KG1 (cell line): ENCODE measurements at regions not wholly inside any gene's neighbourhood (a gene's known extent, or its start where the extent isn't known, plus 50 kb on each side); places are given as distances from the start of the nearest gene placed in this dataset.

Source experiments
- DNase-seq: peaks from one replicate; lab custom pipeline; 2025; lab: John Stamatoyannopoulos, UW

GRCh38 chr14:101453225-101453624 is 108.1 kb upstream of the DIO3 start:
- no peak for DNase-seq

DNA sequence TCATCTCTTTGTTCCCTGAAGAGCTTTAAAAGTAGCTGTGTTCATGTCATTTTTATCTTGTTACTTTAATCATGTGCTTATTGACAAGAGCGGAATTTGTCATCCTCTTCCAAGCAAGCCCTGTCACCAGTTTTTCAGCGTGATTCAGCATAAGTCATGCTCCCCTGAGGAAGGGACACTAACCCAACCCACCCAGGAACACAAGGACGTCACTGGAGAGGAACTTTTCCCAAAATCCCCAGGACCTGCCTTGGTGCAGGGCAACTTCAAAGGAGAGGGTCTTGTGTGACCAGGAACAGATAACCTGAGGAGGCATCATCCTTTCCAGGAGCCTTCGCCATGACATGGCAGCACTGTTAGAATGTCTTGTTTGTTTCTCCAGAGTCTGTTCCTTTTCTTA is 107.1 kb upstream of the DIO3 start:
- DNase-seq = no peak

DNA sequence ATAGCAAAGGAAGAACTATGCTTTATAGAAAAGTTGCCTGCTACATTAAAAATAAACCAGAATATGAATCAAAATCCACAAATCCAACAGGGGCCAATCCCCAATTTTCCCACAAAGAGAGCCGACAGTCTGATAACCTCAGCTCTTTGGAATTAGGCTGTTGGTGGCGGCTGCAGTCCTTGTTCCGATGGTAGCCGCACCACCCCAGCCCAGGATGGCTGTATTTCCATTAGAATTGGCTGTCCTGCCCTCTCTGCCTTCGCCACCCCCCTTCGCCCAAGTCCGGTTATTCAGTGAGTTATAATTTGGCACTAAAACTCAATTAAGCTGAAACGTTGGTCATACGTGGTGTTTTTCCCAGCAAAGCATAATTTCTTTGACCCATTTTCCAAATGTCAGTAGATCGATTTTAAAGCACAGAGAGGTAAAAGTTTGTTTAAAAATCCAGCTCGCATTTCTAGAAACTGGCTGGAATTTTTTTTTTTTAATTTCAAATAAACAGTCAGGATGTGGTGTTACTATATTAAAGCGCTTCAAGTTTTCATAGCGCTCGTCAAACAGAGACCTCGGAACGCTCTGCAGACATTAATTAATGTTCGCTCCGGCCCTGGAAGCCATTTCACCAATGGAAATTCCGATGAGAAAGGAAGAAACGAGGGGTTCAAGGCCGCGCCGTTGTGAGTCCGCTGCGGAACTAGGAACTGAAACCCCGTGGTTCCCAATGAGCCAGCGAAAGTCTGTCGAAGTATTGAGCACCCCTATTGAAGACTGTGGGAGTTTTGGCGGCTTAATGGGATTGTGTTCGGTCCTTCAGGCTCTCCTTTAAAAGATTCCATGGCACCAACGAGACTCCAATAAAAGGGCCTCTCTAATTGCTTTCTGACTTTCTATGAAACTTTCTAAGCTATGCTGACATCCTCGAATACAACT is 104.8 kb upstream of the DIO3 start:
- DNase-seq = no peak

GRCh38 chr14:101457301-101457935 is 103.9 kb upstream of the DIO3 start:
- no peak for DNase-seq

- no peak for DNase-seq
Observed at GRCh38 chr14:101457936-101458740, 103.2 kb upstream of the DIO3 start.

GRCh38 chr14:101458741-101459550 is 102.3 kb upstream of the DIO3 start:
- DNase-seq = no peak

DNA sequence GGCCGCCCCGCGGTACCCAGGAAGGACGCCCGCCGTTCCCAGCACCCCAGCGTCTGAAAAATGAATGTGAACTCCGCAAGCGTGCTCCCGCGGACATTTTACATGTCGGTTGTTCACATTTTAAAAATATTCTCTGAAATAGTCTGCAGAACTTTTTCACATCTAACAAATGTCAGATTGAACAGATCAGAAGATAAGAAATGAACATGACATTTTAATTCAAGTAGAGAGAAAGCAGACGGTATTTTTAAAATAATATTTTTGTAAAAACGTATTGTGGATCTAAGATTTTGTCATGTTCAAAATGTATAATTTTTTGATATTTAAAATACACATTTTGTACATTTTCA is 101.8 kb upstream of the DIO3 start:
- no peak for DNase-seq

DNA sequence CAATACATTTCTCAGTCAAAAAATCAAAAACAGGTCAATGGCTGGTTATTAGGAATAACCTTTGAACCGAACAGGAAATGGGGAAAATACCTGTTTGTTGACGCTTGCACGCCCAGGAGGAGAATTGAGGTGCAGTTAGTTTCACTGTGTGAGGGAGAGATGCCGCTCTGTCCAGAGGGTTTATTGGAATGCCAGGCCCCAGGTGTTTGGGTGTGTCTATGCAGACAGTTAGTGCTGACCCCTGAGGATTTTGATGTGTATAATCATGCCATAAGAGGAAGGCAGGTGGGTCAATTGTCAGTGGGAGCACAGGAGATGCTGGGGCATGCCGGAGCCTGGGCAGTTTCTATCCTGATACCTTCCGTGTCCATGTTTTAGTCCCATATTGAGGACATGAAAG is 100.8 kb upstream of the DIO3 start:
- DNase-seq = no peak

GRCh38 chr14:101460986-101461750 is 100.1 kb upstream of the DIO3 start:
- DNase-seq = no peak

GRCh38 chr14:101461891-101462290 is 99.4 kb upstream of the DIO3 start:
- DNase-seq = no peak

GRCh38 chr14:101462726-101463565 is 98.3 kb upstream of the DIO3 start:
- DNase-seq = no peak

- no peak for DNase-seq
Observed at GRCh38 chr14:101463566-101464171, 97.6 kb upstream of the DIO3 start.

DNA sequence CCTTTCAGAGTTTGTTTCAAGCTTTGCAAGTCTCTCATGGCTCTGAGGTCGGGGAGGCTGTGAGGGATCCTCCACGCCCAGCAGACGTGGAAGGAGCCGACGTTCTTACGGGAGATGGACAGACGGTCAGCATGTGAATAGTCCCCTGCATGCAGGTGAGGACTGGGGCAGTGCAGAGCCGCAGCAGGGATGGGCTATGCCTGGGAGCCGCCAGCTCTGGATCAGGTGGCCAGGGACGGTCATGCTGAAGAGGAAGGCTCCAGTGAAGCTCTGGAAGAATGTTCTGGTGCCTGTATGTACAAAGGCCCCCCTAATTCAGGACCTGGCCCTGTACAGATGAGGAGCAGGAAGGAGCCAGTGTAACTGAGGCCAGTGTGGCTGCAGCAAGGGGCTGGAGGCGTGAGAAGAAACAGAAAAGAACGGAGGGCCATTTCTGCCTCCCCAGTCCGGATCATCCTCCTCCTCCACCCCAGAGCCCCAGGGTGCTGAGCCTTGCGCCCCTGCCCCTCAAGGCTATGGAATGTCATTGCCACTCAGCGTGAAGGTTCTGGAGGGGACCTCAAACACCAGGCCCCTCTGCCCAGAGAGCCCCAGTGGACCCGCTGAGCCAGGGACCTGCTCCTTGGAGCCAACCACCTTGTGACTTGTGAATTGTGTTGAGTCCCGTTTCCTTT is 96.8 kb upstream of the DIO3 start:
- no peak for DNase-seq

DNA sequence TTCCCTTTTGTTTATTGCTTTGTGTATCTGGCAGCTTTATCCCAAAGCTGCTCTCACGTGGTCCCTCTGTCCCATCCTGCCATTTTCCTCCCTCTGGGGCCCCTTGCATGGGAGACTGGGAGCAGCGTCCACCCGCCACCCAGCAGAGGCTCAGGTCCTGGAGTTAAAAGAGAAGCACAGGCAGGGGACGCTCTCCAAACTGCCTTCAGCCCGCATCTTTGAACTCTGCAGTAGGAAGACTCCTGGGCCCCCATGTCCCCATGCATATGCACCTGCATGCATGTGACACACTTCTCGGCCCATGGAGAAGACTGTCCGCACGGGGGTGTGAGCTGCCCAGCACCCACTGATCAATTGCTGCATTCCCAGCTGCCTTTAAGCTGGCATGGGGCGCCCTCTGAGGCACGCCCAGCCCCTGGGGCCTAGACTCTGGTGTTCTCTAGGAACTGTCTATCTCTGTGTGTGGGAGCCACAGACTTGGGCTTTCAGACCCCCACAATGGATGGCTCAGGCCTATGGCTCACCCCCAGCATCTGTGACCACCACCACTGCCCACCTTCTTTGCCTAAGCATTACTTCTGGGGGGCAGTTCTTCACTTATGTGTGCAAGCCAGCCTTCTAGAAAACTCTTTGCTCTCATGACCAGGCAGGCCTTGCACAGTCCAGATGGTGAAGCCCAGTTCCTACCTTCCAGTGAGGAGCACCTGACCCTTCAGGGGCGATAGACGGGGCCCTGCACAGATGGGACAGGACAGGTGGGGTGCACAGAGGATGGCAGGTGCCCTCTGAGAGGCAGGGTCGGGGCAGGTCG is 96.1 kb upstream of the DIO3 start:
- DNase-seq = no peak

GRCh38 chr14:101465795-101466448 is 95.4 kb upstream of the DIO3 start:
- no peak for DNase-seq

- DNase-seq = no peak
Observed at GRCh38 chr14:101466456-101467180, 94.7 kb upstream of the DIO3 start.
